Activated naive CD8-positive, alpha-beta T cell treated with anti-CD3 and anti-CD28 coated beads, Interleukin-2, amount 50 U/mL, for 24 hours (primary cell): ENCODE measurements at regions not wholly inside any gene's neighbourhood (a gene's known extent, or its start where the extent isn't known, plus 50 kb on each side); places are given as distances from the start of the nearest gene placed in this dataset.

Experiments
- ATAC-seq: fragments of 150-1000 bp; cut with Tn5 transposase; one replicate; pipeline ENCODE4 v1.10.0; 2021
- DNase-seq: peaks from one replicate; pipeline ENCODE4 v3.0.0; 2021
- H3K27ac Mint-ChIP-seq: one replicate; pipeline ENCODE4 v1.8.0; 2021; ENCODE audit warnings: mild to moderate bottlenecking, mixed read lengths
- H3K27me3 Mint-ChIP-seq: one replicate; pipeline ENCODE4 v1.8.0; 2021; ENCODE audit warnings: mixed read lengths
- H3K36me3 Mint-ChIP-seq: one replicate; pipeline ENCODE4 v1.8.0; 2021; ENCODE audit warnings: low read depth, mixed read lengths
- H3K4me1 Mint-ChIP-seq: one replicate; pipeline ENCODE4 v1.8.0; 2021; ENCODE audit warnings: mixed read lengths
- H3K4me3 Mint-ChIP-seq: one replicate; pipeline ENCODE4 v1.8.0; 2021; ENCODE audit warnings: mild to moderate bottlenecking, moderate library complexity, mixed read lengths
- H3K9me3 Mint-ChIP-seq: one replicate; pipeline ENCODE4 v1.8.0; 2021; ENCODE audit warnings: mixed read lengths

GRCh38 chr2:104340879-104341828 lies 512.8 kb upstream of the POU3F3 start:
- Mint-ChIP-seq H3K27ac (no peak overlapping the region), H3K4me1 (no peaks in the 10 kb centered on the region), H3K4me3 (no peak overlapping the region), H3K27me3 (no peaks in the 10 kb centered on the region), H3K9me3 (no peaks in the 10 kb centered on the region), H3K36me3 (no peaks in the 10 kb centered on the region)
- no peak for DNase-seq
- no peak for ATAC-seq

DNA sequence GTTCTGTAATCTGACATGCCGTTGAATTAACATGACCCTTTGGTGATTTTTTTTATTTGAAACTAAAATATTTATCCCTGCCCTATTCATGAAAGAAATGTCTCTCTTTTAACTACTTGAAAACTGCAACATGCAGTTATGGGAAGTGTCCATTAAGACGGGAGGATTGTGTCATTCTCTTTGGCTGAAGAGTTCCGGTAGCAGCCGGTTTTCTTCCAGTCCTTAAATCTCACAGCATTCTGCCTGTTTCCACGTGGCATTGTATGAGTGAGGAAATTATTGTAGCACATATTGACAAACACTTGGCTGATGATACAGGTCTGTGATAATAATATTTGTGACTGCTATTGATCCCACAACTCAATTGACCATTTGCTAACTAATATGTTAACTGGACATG lies 509.6 kb upstream of the POU3F3 start:
- no peak for ATAC-seq
- no peaks in the 10 kb centered on the region for H3K4me1 Mint-ChIP-seq
- H3K9me3 Mint-ChIP-seq, result no peaks in the 10 kb centered on the region
- no peak overlapping the region for H3K27ac Mint-ChIP-seq
- H3K36me3 Mint-ChIP-seq, result no peaks in the 10 kb centered on the region
- H3K4me3 Mint-ChIP-seq, result no peak overlapping the region
- no peak for DNase-seq
- no peaks in the 10 kb centered on the region for H3K27me3 Mint-ChIP-seq

- Mint-ChIP-seq H3K36me3 (no peaks in the 10 kb centered on the region), H3K27me3 (no peaks in the 10 kb centered on the region), H3K27ac (no peak overlapping the region), H3K4me3 (no peak overlapping the region), H3K9me3 (no peaks in the 10 kb centered on the region), H3K4me1 (no peaks in the 10 kb centered on the region)
- ATAC-seq (no peak), DNase-seq (no peak)
Measured at GRCh38 chr2:104344985-104345384, 508.9 kb upstream of the POU3F3 start.

DNA sequence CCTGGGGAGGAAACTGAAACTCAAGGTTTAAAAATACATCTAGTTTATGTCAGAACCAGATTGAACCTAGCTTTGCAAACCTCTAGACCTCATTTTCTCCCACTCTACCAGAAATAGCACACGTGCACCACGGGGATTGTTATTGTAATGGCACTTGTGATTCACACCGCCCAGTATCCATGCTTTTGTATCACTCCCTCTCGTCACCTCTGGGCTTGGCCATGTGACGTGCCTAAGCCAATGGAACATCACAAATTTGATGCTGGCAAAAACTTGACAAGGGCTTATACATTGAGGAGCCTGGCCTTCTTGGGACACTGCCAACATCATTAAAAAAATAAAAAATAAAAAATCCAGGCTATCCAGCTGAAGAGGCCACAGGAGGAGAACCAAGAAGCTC lies 495.8 kb upstream of the POU3F3 start:
- no peaks in the 10 kb centered on the region for H3K4me1 Mint-ChIP-seq
- ATAC-seq (no peak), DNase-seq (no peak)
- no peaks in the 10 kb centered on the region for H3K9me3 Mint-ChIP-seq
- peaks cover 2% of the 10 kb centered on the region for H3K27me3 Mint-ChIP-seq
- no peaks in the 10 kb centered on the region for H3K36me3 Mint-ChIP-seq
- no peak overlapping the region for H3K27ac Mint-ChIP-seq
- H3K4me3 Mint-ChIP-seq, result no peak overlapping the region

- Mint-ChIP-seq H3K4me3 (no peak overlapping the region), H3K4me1 (no peaks in the 10 kb centered on the region), H3K9me3 (no peaks in the 10 kb centered on the region), H3K27ac (no peak overlapping the region), H3K36me3 (no peaks in the 10 kb centered on the region), H3K27me3 (peaks cover 2% of the 10 kb centered on the region)
- no peak for DNase-seq
- no peak for ATAC-seq
Measured at GRCh38 chr2:104361414-104361813, 492.5 kb upstream of the POU3F3 start.

DNA sequence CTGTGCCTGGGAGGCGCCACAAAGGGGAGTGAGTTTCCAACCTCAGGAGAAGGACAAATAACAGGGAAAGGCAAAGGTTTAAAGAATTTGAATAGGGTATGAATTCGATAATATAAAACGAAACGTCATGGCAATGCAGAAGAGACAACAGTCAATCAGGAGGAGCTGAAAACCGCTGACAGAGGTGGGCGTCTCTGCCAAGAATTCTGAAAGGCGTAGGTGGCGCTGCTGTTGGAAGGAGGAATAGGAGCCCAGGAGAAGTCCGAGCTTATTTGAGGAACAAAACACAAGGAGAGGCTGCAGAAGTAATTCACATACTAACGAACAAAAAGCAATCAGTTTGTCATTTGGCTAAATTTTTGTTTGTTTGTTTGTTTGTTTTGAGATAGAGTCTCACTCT lies 485.8 kb upstream of the POU3F3 start:
- Mint-ChIP-seq H3K9me3 (no peaks in the 10 kb centered on the region), H3K36me3 (no peaks in the 10 kb centered on the region), H3K27me3 (no peaks in the 10 kb centered on the region), H3K4me3 (no peak overlapping the region), H3K4me1 (no peaks in the 10 kb centered on the region), H3K27ac (no peak overlapping the region)
- no peak for ATAC-seq
- no peak for DNase-seq

DNA sequence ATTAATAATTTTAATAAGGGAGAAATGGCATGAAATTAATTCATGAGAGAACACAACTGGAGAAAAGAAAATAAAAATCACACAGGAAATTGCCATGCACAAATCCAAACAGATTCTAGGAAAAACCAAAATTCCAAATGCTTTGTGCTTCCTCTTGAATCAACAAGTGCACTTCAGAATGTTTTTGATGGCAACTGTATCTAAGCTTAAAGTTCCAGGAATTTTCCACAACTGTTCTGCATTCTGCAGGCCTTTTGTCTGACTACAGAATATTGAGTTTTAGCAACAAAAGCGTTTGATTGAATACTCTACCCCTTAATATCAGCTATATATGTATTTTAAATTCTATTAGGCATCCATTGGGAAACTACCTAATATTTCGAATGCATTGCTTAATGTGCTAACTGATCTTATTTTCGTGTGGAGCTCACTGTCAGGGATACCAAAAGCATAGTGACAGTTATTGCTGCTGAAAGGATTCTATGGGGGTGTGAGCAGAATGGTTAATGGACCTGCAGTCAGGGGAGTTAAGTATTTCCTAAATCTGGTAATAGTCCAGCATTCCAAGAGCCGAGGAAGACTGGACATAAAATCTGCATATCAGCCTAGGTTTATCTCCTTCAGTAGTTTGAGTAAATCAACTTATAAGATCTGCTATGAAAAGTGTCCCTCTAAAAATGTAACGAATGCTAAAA lies 482.7 kb upstream of the POU3F3 start:
- DNase-seq, result no peak
- Mint-ChIP-seq H3K9me3 (no peaks in the 10 kb centered on the region), H3K36me3 (no peaks in the 10 kb centered on the region), H3K4me1 (no peaks in the 10 kb centered on the region), H3K27ac (no peak overlapping the region), H3K27me3 (peaks cover 2% of the 10 kb centered on the region), H3K4me3 (no peak overlapping the region)
- ATAC-seq, result no peak

GRCh38 chr2:104375206-104375605 lies 478.7 kb upstream of the POU3F3 start:
- Mint-ChIP-seq H3K4me1 (peaks cover 6% of the 10 kb centered on the region), H3K36me3 (no peaks in the 10 kb centered on the region), H3K4me3 (no peak overlapping the region), H3K27me3 (peaks cover 2% of the 10 kb centered on the region), H3K9me3 (no peaks in the 10 kb centered on the region), H3K27ac (no peak overlapping the region)
- ATAC-seq (no peak), DNase-seq (no peak)

GRCh38 chr2:104378853-104379374 lies 475.0 kb upstream of the POU3F3 start:
- DNase-seq (peak; percentile 4), ATAC-seq (peak; percentile 68)
- H3K9me3 Mint-ChIP-seq, result no peaks in the 10 kb centered on the region
- H3K36me3 Mint-ChIP-seq, result no peaks in the 10 kb centered on the region
- H3K27me3 Mint-ChIP-seq, result peaks cover 2% of the 10 kb centered on the region
- peak overlapping the region; percentile 71 for H3K4me3 Mint-ChIP-seq
- H3K4me1 Mint-ChIP-seq, result peaks cover 6% of the 10 kb centered on the region
- H3K27ac Mint-ChIP-seq, result peak overlapping the region; percentile 16

- DNase-seq (no peak), ATAC-seq (no peak)
- H3K9me3 Mint-ChIP-seq, result no peaks in the 10 kb centered on the region
- no peaks in the 10 kb centered on the region for H3K36me3 Mint-ChIP-seq
- no peak overlapping the region for H3K4me3 Mint-ChIP-seq
- H3K27me3 Mint-ChIP-seq, result peaks cover 5% of the 10 kb centered on the region
- H3K4me1 Mint-ChIP-seq, result no peaks in the 10 kb centered on the region
- H3K27ac Mint-ChIP-seq, result no peak overlapping the region
Measured at GRCh38 chr2:104384961-104385360, 469.0 kb upstream of the POU3F3 start.

GRCh38 chr2:104385743-104386142 lies 468.2 kb upstream of the POU3F3 start:
- no peak for DNase-seq
- H3K4me3 Mint-ChIP-seq, result no peak overlapping the region
- no peaks in the 10 kb centered on the region for H3K36me3 Mint-ChIP-seq
- no peak for ATAC-seq
- H3K4me1 Mint-ChIP-seq, result no peaks in the 10 kb centered on the region
- peaks cover 6% of the 10 kb centered on the region for H3K27me3 Mint-ChIP-seq
- H3K27ac Mint-ChIP-seq, result no peak overlapping the region
- no peaks in the 10 kb centered on the region for H3K9me3 Mint-ChIP-seq

GRCh38 chr2:104388296-104388695 lies 465.6 kb upstream of the POU3F3 start:
- no peak for DNase-seq
- ATAC-seq, result no peak
- H3K27ac Mint-ChIP-seq, result no peak overlapping the region
- H3K36me3 Mint-ChIP-seq, result no peaks in the 10 kb centered on the region
- peaks cover 6% of the 10 kb centered on the region for H3K27me3 Mint-ChIP-seq
- no peak overlapping the region for H3K4me3 Mint-ChIP-seq
- no peaks in the 10 kb centered on the region for H3K4me1 Mint-ChIP-seq
- no peaks in the 10 kb centered on the region for H3K9me3 Mint-ChIP-seq

DNA sequence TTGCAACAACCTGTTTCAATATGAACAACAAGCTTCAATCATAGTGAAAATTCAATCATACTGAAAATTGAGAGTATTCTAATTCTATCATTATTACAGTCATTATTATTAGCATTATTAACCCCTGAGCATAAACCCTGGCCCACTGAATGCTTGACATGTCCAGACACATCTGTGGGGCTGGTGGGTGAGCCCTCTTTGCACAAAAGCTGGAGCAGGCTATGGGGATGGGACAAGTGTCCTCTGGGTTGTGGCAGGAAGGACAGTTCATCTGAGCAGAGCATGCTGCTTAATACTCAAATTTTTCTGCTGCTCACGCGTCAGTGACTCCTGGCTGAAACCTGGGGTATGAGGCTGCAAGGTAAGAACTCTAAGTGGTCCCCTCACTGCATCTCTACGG lies 451.1 kb upstream of the POU3F3 start:
- Mint-ChIP-seq H3K4me1 (no peaks in the 10 kb centered on the region), H3K4me3 (no peak overlapping the region), H3K36me3 (no peaks in the 10 kb centered on the region)

GRCh38 chr2:104404526-104404925 lies 449.4 kb upstream of the POU3F3 start:
- peaks cover 2% of the 10 kb centered on the region for H3K27me3 Mint-ChIP-seq
- ATAC-seq (no peak), DNase-seq (no peak)
- H3K36me3 Mint-ChIP-seq, result no peaks in the 10 kb centered on the region
- no peaks in the 10 kb centered on the region for H3K9me3 Mint-ChIP-seq
- no peak overlapping the region for H3K4me3 Mint-ChIP-seq
- no peak overlapping the region for H3K27ac Mint-ChIP-seq
- no peaks in the 10 kb centered on the region for H3K4me1 Mint-ChIP-seq

More for the DNA sequence above, 451.1 kb upstream of the POU3F3 start:
- H3K27me3 Mint-ChIP-seq, result peaks cover 2% of the 10 kb centered on the region
- H3K27ac Mint-ChIP-seq, result no peak overlapping the region
- DNase-seq, result no peak
- H3K9me3 Mint-ChIP-seq, result no peaks in the 10 kb centered on the region
- ATAC-seq, result no peak

- DNase-seq (no peak), ATAC-seq (no peak)
- H3K27me3 Mint-ChIP-seq, result peaks cover 2% of the 10 kb centered on the region
- no peak overlapping the region for H3K4me3 Mint-ChIP-seq
- H3K9me3 Mint-ChIP-seq, result no peaks in the 10 kb centered on the region
- H3K36me3 Mint-ChIP-seq, result no peaks in the 10 kb centered on the region
- no peak overlapping the region for H3K27ac Mint-ChIP-seq
- no peaks in the 10 kb centered on the region for H3K4me1 Mint-ChIP-seq
Measured at GRCh38 chr2:104405623-104406022, 448.3 kb upstream of the POU3F3 start.
